NCI-H146 (cell line): ENCODE measurements at regions not wholly inside any gene's neighbourhood (a gene's known extent, or its start where the extent isn't known, plus 50 kb on each side); places are given as distances from the start of the nearest gene placed in this dataset.

Experiments used
- DNase-seq: peaks from one replicate; lab custom pipeline; 2025; lab: John Stamatoyannopoulos, UW

DNA sequence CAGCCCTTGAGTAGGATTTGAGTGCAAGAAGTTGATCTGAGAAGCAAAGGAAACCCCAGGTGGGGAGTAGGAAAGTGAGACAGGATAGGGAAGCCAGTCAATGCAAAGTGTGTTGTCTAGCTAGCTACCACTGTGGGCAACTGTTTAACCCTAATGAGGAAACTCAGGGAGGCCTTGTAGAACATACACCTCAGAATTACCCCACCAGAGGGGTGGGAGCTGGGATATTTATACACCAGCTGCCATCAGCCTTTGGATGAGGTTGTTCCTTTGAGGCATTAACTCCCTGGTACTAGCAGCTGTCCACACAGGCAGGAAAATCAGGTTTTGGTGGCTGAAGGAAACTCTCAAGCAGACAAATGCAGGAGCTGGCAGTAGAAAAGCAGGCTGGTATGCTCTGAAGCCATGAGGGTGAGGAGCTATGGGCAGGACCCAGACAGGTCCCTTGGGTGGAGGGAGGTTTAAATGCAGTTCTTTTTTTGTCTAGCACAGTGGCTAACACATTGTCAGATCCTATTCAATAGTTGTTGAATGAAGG, 60.1 kb upstream of the ARID5B start:
- DNase-seq = no peak

DNA sequence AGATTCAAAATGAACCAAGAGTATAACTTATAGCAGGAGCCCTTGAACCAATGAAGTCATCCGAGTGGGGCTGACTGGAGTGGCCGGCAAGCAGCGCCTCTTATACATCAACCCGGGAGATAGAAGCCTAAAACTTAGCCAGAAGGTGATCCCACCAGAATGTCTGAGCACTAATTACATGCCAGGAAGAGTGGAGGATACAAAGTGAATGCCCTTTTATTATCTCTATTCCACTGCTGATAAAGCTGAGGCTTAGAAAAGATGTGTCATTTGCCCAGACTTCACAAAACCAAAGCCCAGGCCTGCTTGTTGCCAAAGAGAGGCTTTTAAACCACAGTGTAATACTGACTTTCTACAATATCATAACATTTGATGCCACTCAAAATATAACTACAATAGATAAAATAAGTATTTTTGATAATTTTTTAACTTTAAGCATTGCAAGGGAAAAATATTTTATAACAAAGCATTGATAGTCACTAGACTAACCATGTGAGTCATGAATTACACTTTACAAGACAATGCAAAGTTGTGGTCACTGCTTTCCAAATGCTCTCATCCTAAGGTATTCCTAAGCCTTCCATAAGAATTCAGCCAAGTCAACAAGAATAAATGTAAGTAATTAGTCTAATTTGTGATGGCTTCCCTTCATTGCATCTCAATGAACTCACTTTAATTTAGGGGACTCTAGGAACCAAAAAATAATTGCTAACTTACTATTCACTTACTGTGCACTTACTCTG, 58.6 kb upstream of the ARID5B start:
- DNase-seq = no peak

DNA sequence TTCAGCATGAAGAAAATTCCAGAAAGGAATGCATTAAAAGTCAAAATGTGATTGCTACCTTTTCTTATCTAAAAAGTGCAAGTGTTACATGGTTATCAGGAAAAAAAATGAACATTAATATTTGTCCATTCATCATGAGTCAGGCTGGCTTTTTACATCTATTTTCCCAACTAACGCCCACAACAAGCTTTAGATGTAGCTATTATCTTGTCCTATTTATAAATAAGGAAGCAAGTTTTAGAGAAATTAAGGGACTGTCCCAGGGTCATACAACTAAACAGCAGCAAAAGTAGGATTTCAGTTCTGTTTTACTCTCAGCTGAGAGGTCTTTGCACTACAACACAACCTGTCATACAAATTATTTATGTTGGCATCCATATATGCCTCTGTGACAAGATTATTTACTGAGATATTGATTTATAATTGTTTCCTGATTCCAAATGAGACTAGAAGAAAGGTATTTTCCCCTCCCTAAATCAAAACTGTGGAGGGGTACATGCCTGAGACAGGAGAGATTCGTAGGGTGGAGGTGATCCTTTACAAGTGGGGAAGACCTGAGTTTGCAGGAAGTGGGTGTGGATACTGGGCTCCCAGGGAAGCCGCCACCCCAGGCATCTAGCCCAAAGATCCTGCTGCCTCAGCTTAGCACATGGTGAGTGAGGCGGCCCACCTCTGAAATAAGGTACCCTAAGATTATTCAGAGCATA, 57.2 kb upstream of the ARID5B start:
- DNase-seq = no peak

DNA sequence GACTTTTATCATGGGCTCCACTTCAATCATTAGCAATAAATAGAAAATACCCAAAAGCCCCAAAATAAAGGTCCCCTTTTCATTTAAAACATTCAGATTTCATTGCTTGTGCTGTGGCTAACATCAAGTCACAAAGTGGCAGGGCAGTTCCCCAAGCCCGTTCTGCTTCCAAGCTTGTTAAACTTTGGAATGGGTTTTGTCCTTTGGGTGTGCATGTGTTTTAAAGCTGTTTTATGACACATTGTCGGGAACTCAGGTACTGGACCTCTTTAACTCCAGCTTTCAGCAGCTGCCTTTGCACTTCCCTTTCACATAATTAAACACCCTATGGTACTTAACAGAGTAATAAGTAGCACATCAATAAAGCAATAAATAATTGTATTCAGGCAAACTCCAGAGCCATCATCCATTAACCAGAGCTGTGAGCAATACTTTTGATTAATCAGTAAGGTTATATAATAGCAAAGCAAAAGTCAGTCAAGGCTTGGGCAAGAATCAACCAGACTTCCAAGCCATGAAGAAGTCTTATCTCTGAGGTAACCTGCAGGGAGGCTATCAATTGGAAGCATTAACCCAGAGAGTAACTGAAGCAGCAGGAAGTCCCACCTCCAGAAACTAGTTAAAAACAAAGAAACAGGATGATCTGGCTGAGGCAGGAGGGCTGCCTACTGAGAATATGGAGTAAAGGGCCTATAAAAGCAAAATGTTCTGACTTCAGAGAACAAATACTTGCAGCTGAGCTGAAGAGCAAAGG, 56.1 kb upstream of the ARID5B start:
- no peak for DNase-seq

DNA sequence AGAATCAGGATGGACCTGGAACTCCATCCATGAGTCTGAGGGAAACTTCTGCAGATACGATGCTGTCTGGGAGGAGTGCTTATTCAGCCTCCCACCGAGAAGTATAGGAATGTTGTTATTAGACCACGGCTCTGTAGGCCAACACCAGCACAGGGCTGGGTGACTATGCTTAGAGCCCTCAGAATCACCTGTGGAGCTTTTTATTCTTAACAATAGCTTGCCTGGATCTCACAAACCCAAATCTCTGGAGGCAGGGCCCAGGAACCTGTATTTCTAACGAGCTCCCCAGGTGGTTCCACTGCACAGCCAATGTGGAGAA, 55.6 kb upstream of the ARID5B start:
- DNase-seq = no peak

DNA sequence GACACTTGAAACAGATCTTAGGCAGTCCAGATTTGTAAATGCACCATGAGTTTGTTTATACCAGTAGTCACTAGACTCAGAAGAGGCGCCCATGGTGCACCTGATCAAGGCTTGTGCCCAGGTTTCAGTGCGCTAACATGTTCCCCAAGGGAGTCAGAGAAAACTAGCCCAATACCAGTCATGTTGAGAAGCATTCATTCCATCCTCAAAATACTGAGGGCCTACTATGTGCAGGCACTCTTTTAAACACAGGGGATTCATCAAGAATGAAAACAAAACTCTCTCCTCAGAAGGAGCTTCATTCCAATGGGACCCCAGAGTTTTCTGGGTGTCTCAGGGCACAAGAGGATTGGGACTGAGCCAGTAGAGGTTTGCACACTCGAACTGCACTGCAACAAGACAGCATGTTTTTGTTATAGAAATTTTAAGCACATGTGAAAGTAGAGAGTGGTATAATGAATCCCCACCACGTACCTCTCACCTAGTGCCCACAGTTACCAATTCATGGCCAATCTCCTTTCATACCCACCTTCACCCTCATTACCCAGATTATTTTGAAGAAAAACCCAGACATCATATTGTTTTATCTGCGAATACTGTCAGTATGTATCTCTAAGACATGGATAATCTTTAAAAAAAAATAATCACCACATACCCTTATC, 55.0 kb upstream of the ARID5B start:
- DNase-seq = no peak

DNA sequence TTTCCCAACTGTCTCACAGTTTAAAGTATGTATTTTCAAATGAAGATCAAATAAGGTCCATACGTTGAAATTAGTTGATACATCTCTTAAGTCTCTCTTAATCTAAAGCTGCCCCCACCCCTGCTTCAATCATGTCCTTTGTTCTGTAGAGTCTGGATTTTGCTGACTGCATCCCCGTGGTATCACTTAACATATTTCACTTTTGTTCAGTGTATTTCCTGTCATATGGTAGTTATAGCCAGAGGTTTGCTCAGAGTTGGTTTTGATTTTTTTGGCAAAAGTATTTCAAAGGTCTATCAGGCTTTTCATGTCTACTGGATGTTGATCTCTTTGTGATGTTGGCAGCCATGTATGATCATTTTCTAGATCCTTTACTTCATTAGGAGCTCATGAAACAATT, 54.4 kb upstream of the ARID5B start:
- no peak for DNase-seq

DNA sequence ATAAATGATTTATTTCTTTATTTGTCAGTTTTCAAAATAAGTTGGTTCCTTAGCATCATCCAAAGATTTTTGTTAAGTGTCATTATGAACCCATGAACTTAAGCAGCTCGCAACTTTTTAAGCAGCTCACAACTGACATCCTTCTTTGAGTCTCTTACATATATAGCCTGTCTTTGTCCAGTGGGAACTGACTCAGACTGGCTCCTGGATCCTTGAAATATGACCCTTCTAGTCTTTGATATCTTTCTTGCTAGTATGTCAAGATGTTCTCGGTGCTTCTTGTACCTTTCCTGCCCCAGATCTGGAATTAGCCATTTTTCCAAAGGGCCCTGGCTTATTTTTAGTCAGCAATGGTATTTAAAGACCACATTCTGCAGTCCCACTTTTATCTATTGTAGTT, 53.9 kb upstream of the ARID5B start:
- no peak for DNase-seq

DNA sequence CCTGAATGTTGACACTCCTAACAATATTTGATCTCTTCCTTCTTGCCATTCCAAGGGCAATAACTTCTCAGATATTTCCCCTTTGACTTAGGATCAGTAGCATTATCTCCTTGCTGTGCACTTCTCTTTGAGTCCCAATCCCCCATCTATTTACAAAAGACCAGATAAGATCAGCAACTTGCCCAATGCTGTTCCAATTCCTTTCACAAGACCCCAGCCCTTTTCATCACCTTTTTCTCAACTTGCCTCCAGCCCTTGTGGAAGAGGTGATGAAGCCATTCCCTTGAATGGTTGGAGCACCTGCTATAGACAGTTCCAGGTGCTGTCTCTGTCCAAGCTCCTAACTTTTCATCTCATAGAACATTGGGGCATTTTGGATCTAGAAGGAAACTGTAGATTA, 51.1 kb upstream of the ARID5B start:
- DNase-seq = no peak
